HG03135 (cell line): ENCODE measurements at regions not wholly inside any gene's neighbourhood (a gene's known extent, or its start where the extent isn't known, plus 50 kb on each side); places are given as distances from the start of the nearest gene placed in this dataset.
"Not testable (repeated sequence)": the region's sequence is repeated elsewhere in the genome, so short reads cannot be mapped to it uniquely, and the experiment has no call there.

Source experiments
- ATAC-seq: cut with Tn5 transposase; IDR thresholded peaks from one replicate; pipeline ENCODE4 v1.9.1; 2021; ENCODE audit warnings: mild to moderate bottlenecking, moderate library complexity; ENCODE audit not compliant: unreplicated experiment

DNA sequence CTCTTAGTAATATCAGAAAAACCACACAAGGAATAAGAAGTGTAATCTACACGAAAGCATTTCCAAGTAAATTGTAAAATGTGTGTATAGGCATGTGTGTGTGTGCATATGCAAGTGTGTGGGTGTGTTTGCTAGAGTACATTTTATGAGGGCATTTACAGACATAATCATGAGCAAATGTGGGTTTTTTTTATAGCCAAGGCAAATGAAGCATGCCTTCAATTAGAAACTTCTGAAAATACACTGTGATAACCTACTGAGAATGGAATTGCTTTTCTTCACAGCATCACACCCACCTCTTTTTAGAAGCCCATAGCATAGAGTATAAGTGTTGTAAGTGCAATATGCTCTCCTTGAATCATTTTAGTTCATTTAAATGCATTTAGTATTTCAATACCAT is 1721.1 kb downstream of the GRIK2 start:
- no peak for ATAC-seq

DNA sequence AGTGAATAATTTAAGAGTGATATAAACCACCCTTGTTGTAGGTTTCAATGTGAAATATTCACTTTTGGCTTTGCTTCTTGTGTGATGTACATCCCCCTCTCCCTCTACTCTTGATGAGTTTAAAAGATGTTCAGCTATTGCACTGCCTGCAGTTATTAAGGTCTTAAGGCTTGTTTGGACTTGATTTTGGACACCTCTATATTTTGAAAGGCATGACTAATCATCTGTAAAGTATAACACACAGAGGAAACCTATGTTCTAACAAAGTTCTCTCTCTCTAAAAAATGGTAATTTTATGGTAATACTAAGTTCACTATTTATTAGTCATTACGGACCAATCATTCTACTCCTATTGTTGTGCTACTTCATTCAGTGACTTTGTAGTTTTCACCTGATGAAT is 1719.9 kb downstream of the GRIK2 start:
- no peak for ATAC-seq

DNA sequence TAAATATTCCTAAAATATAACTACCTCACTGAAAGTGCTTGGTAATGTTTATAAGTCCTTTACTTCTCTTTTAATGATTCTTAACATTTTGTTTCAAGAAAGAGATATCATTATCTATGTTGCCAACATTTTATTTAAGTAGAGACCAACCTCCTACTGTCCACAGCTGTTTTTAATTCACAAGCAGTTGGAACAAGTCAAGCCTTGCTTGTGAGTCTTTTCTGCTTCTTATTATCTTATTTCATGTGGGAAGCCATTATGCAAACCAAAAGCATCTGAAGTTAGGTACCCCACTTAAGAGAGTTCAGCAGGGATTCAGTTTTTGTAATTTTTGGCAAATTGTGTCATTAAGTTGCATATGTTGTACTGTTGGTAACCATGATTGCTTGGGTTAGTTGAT is 1714.5 kb downstream of the GRIK2 start:
- no peak for ATAC-seq

DNA sequence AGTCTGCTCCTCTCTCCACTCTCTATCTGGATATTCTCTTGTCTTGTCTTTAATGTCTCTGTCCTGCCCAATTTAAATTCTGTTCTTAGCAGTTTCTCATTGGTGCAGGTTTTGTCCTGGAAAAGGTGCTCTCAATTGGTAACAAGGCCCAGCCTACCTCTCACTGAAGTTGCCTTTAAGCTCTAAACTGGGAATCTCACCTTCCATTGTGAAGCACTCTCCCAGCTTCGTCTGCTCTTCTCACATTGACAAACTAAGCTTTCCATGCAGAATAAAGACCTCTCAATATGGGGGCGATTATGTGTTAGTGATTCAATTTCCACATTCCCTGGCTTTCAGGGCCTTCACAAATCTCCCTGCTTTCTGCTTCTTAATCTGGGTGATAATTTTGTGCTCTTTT is 1712.2 kb downstream of the GRIK2 start:
- no peak for ATAC-seq

DNA sequence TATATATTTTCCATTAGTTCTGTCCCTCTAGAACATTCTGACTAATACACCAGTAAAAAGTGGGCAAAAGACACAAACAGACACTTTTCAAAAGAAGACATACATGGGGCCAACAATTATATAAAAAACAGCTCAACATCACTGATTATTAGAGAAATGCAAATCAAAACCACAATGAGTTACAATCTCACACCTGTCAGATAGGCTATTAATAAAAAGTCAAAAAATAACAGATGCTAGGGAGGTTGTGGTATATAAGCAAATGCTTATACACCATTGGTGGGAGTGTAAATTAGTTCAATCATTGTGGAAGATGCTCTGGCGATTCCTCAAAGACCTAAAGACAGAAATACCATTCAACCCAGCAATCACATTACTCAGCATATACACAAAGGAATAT is 1707.8 kb downstream of the GRIK2 start:
- ATAC-seq: no peak

DNA sequence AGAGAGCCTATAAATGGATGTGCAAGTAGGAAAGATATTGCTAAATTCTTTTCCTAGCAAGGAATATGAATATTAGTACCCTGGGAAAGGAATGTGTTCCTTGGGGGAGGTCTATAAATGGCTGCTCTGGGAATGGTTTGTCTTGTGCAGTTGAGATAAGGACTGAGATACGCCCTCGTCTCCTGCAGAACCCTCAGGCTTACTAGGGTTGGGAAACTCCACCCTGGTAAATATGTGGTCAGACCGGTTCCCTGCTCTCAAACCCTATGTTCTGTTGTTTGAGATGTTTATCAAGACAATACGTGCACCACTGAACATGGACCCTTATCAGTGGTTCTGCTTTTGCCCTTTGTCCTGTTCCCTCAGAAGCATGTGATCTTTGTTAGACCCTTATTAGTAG is 1698.9 kb downstream of the GRIK2 start:
- ATAC-seq: not testable (repeated sequence)

DNA sequence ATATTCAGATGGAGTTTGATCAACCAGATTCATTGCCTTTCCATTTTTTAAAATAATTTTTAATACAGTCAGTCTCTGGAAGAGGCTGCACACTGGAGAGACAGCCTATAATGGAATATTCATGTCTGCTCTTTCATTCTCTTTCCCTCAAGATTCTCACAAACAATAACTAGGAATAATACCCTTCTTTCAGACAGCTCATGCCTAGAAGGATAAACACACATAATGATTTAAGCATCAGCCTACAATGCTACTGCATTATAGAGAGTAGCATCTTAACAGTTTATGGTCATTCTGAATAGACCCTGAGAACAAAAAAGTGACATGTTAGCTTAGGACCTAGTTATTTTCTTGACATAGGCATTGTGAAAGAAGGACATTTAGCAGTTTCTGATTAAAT is 1692.3 kb downstream of the GRIK2 start:
- no peak for ATAC-seq

DNA sequence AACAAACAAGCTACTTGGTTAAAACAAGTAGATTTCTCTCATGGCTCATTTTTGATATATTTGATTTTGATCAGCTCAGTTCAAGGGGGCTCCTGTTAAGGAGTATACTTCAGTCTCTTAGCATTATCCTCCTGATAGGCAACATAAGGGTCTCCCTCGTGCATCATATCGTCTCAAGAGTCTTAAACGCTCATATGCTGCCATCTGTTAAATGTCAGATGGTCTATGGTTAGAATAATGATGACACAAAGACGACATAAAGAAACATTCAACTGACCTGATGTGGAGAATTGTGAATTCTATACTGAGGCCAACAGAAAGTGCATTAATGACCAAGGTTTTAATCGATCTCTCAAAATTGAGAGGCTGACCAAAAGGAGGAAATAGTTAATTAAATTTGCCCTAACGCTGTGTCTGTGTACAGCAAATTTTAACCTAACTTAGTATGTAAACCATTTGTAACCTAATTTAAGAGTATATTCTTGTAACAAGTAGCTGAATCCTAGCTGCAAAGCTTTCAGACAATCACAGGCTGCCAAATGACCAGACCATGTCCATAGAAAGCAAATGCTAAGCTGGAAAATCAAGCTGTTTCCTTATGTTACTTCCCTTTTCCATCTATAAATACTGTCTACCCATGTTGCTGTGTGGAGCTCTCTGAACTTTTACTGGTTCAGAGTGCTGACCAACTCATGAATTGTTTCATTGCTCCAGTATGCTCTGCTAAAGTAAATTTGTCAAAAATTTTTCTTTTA is 1688.5 kb downstream of the GRIK2 start:
- ATAC-seq: no peak

DNA sequence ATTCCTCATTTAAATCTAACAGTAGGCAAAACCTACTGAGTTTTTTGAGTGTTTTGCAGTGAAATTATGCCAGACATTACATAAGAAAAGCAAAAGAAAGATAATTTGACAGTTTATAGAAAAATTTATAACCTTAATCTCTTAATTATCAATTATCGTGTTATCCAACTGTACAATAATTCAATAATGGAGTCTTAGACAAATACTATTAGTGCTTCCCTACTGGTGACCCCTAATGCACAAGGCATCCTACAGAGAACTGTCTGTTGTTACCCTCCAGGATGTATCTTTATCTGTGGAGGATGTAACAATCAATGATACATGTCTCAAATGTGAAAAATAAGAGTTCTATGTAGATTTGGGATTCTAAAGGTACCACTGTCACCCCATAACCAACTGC is 1687.6 kb downstream of the GRIK2 start:
- ATAC-seq: no peak

DNA sequence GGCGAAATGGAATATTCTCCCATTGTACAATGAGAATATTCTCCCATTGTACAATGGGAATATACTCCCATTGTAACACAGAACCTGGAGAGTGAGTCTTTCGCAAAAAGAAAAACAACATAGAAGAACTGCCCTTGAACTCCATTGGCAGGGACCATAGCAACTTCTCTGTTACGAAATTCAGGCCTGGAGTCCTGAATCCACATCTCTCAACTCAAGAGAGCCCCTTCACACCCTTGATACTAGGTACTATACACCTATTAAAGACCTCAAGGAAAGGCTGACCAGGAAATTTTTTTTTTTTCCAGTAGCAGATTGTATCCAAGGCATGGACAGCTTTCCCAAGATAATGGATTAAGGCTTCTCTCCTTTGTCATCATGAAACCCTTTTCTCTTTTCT is 1687.0 kb downstream of the GRIK2 start:
- no peak for ATAC-seq

DNA sequence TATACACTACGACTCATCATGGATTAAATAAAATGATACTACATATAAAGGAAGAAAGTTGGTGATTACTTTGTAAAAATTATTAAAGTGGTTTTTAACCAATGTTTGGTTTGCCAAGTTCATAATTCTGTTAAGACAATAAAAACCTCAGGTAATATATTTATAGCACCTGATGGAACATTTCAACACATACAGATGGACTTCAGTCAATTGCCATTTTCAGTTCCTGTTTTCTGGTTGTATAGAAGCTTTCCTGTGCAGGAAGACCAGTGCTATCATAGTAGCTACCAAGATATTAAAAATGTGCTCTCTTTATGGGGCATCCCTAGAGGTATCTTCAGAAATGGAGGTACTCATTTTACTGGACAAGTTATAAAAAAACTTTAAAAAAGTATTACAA is 1686.4 kb downstream of the GRIK2 start:
- peak; percentile 76 for ATAC-seq

DNA sequence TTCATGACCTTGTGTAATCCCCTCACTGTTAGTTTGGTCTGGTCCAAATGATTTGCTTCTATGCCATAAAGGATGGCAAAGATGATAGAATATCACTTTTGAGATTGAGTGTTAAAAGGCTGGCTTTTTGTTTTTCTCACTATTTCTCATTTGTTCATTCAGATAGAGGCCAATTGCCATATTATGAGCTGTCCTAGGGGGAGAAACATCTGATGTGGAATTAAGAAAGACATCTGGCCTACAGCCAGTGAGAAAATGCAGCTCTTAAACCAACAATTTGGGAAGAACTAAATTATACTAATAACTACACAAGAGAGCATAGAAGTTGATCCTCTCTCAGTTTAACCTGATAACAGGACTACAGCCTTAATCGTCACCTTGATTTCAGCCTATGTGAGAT is 1668.6 kb downstream of the GRIK2 start:
- ATAC-seq: no peak

DNA sequence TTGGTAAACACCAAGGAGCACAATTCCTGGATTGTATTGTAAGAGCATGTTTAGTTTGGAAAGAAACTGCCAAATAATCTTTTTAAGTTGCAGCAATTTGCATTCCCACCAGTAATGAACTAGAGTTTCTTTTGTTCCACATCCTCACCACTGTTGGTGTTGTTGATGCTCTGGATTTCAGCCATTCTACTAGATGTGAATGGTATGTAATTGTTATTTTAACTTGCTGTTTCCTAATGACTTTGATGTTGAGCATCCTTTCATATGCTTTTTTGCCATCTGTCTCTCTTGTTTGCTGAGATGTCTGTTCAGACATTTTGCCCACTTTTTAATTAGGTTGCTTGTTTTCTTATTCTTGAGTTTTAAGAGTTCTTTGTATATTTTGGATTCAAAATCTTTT is 1654.1 kb downstream of the GRIK2 start:
- no peak for ATAC-seq

DNA sequence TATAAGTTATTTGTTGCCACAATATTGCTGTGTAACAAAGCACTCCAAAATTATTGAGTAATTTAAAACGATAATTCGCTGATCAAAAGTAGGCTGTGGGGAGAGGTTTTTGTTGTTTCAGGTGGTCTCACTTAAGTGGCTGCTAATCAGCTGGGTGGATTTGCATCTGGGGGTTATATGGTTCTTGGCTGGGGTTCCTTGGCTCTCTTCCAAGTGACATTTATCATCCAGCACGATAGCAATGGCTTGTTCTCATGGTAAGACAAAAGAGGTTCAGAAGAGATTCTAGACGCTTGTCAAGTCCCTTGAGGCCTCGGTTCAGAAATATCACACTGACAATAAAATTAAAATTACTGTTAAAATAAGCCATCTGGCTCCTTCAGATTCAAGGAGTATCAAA is 1648.8 kb downstream of the GRIK2 start:
- no peak for ATAC-seq

DNA sequence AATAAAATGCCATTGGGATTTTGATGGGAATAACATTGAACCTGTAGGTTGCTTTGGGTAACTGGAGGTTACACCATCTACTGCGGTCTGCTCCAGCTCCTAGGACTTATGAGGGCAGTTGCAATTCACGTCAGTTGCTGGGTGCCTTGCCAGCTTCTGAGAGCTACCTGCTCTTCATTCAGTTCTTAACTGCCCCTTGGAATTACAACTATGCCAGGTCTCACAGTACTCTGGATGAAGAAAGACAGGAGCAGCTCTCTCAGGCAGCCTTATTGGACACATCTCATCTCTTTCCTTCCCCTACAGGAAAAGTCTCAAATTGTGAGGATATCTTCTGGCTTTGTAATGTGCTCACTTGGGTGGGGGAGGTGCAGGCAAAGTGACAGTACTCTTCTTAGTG is 1643.3 kb downstream of the GRIK2 start:
- ATAC-seq: no peak

DNA sequence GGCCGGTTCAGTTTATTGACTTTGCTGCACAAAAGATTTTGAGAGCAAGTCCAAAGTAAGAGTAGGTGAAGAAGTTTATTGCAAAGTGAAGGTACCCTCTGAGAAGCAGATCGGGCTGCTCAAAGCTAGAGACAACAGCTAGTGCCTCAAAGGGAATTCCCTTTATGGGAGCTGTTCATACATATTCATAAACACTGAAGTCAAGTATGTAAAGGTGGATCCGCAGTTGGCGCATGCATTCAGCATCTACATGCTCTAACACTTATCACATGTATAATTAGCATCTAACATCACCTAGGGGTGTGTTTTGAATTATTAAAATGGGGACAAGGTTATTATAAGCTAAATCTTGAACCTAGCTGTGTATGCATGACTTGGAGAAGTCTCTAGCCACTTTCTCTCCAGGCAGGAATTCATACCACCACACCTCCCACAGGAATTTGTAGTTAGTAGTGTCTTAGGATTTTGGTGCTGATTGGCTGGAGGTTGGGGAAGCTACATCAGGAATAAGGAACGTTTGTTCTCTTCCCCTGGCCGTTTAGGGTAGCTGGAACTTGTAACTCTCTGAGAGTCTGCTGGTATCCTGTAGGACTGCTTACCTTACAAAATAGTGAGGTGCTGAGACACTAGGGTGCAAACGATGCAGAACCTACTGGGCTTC is 1633.9 kb downstream of the GRIK2 start:
- ATAC-seq: no peak

DNA sequence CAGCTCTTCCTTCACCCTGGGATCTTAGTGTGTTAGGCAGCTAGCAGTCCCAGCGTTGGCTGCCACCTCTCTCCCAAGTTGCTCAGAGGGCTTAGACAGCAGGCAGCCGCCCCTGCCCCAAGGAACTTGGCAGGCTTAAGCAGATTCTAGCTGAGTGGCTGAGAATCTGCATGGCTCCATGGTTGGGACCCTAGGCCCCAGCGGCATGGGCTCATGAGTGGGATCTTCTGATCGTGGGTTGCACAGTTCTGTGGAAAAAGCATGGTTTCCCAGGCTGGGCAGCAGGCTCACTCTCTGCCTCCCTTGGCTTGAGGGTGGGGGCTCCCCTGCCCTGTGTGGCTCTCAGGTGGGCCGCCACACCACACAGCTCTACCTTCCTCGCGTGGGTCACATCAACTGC is 1624.9 kb downstream of the GRIK2 start:
- no peak for ATAC-seq

DNA sequence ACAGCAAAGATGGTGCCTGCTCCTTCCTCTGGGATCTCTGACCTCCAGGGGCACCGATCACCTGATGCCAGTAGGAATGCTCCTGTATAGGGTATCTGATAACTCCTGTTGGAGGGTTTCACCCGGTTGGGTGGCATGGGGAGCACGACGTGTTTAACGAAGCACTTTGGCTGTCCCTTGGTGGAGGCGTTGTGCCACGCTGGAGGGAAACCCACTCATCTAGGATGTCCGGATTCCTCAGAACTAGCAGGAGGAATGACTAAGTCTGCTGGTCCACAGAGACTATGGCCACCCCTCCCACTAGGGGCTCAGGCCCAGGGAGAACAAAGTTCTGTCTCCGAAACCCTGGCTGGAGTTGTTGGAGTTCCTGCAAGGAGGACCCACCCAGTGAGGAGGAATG is 1624.4 kb downstream of the GRIK2 start:
- ATAC-seq: no peak

DNA sequence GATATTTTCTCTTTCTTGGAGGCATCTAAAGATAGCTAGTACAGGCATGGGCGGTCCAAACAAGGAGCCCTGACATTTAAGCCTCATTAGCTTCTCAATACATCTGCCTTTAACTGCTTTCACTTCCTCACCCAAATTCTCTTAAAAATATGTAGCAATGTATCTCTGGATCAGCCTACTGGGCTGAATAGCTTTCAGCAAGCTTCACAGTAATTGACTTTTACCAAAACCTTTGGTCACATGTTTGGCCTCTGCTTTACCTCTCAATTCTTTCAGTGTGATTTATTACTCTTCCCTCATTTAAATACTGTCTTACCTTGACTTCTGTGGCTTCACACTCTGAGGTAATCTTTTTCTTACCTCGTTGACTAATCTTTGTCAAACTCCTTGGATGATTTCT is 1618.1 kb downstream of the GRIK2 start:
- ATAC-seq: no peak

DNA sequence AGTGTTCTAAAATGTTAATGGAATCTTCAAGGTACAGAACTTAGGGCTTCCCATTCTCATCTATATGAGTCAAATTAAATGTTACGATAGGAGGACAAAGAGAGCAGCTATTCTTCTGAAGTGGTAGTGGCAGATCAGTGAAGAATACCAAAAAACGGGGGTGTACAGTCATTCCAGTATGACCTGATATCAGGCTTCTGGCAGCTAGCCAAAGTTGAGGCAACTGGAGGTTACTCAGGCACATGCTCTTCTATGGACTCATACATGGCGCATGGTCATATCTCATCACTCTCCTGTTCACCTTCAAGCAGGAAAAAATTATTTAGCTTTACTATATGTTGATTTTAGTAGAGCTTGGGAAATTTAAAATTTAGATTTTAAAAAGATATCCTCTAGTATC is 1608.8 kb downstream of the GRIK2 start:
- no peak for ATAC-seq

DNA sequence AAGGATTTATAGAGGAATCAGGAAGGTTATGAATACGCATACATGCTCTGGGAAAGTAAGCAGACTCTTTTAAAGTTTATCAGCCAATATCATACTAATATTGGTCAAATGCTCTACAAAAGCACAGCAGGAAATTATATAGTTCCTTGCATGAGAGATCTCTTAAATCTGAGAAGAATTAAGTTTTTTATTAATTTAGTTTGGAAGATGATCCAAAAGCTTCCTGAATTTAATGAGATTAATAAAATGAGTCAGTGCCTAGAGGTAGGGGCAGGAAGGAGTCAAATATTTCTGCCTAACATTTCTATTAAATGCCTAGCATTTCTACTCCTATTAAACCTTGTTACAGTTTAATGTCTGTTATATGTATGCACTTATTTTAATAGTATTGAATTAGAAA is 1608.2 kb downstream of the GRIK2 start:
- ATAC-seq: no peak

DNA sequence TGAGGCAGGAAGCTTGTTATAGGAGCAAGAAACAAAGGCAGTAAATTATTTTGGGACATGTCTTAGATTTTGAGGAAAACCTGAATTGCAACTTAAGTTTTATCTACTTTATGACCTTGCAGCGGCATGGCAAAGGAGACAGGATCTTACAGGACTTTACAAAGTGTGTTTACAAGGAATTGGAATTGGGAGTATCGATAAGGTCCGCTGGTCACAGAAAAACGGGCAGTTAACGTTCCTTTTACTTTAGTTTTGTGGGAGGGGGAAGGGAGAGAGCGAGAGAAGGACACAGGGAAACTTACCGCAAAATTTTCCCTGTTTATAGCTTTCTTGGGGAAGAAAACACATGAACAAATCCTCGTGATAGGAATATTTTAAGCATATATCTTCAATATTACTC is 1607.2 kb downstream of the GRIK2 start:
- ATAC-seq: no peak

DNA sequence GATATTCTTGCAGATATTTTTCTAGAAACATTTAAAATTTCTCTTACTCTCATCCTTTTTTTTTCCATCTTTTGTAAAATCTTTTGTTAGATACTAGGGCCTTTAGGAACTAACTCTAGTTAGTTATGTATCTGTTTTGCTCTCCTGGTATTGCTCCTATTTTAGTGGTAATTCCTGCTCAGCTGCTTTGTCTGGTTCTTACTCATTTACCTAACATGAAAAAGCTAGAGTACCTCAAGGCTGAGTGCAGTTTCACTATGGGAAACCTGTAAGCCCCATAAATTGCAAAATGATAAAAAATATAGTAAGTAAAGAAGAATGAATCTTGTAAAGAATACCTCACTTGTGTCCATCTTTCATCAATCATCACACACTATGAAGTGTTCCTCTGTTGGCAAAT is 1602.0 kb downstream of the GRIK2 start:
- ATAC-seq: no peak
